C4-2B (cell line): ENCODE measurements at regions not wholly inside any gene's neighbourhood (a gene's known extent, or its start where the extent isn't known, plus 50 kb on each side); places are given as distances from the start of the nearest gene placed in this dataset.
"Not testable (repeated sequence)": the region's sequence is repeated elsewhere in the genome, so short reads cannot be mapped to it uniquely, and the experiment has no call there.

Experiments
- H3K27ac ChIP-seq: fragments of 450-650 bp; 2 replicates; pipeline ENCODE4 v1.5.1; 2017
- CTCF ChIP-seq: fragments of 450-650 bp; conservative IDR thresholded peaks from 2 replicates; pipeline ENCODE4 v1.5.1; 2017; ENCODE audit warnings: mild to moderate bottlenecking
- ZFX ChIP-seq: fragments of 450-650 bp; IDR thresholded peaks from 2 replicates; pipeline ENCODE4 v1.6.1; 2017

- TF ChIP-seq ZFX (no peak), CTCF (no peak)
Observed at GRCh38 chr7:13106513-13106912, 419.1 kb downstream of the ARL4A start.

DNA sequence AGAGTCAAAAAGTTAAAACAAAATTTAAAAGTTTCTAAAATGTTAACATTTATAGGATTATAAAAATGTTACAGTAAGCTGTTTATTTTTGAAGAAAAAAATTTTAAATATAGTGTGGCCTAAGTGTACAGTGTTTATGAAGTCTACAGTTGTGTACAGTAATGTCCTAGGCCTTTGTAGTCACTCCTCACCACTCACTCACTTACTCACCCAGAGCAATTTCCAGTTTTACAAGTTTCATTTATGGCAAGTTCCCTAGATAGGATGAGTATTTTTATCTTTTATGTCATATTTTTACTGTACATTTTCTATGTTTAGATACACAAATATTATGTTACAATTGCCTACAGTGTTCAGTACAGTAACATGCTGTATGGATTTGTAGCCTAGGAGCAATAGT is 419.9 kb downstream of the ARL4A start:
- TF ChIP-seq ZFX (no peak), CTCF (no peak)
- H3K27ac ChIP-seq = no peak overlapping the region

More at GRCh38 chr7:13106513-13106912, 419.1 kb downstream of the ARL4A start:
- no peak overlapping the region for H3K27ac ChIP-seq

DNA sequence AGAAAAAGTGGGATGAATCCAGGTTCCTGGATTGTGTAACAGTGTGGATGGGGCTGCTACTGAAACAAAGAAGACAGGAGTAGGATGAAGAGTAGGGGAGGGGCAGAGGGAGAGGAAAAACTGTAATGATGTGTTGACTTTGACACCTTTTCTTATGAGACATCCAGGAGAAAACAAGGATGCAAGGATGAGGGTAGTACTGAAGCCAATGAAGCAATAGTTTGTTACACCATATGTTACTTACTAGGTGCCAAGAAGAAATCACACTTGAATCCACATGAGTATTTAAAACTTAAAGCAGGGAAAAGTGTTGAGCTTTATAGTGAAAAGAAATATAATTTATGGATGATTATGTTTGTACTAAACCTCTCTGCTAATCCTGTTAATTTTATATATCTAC is 420.6 kb downstream of the ARL4A start:
- H3K27ac ChIP-seq = no peak overlapping the region
- TF ChIP-seq CTCF (no peak), ZFX (no peak)

DNA sequence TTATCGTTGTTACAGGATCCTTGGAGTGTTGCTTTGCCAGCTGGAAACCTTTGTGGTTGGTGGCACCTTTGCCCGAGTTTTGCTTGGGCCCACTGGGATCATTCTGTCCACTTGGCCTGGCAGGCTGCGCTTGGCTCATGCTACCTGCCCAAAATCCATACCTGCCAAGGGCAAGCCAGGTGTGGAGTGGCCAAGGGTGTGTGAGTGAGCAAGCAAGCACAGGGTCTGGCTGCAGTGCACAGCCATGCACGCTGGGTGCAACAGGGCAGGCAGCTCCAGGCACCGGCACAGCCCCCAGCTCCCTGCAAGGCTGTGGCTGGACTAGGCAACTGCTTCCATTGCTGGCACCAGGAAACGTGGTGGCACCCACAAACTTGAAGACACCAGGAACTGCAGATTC is 421.8 kb downstream of the ARL4A start:
- H3K27ac ChIP-seq = no peak overlapping the region
- TF ChIP-seq ZFX (no peak), CTCF (no peak)

DNA sequence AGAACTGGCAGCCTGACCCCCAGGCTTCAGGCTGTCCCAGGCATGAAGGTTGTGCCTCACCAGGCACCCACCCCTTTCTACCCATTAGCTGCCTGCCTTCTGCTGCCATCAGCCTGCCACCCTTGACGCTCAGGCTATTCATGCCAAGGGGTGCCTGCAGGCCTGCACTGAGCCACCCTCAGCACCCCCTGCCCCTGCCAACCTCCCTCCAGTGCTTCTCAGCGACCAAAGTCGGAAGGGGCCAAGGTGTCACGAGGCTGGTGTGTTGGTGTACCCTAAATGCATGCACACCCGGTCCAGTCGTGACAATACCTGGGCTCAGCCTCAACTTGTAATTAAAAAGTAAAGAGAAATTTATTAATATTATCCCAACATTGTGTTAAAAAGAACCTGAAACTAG is 422.7 kb downstream of the ARL4A start:
- H3K27ac ChIP-seq = no peak overlapping the region

GRCh38 chr7:13111230-13111629 is 423.8 kb downstream of the ARL4A start:
- H3K27ac ChIP-seq = no peak overlapping the region
- no peak for TF ChIP-seq CTCF
- TF ChIP-seq ZFX = no peak

More for the DNA sequence above, 422.7 kb downstream of the ARL4A start:
- TF ChIP-seq CTCF (no peak), ZFX (no peak)

GRCh38 chr7:13114240-13114639 is 426.8 kb downstream of the ARL4A start:
- not testable (repeated sequence) for H3K27ac ChIP-seq

DNA sequence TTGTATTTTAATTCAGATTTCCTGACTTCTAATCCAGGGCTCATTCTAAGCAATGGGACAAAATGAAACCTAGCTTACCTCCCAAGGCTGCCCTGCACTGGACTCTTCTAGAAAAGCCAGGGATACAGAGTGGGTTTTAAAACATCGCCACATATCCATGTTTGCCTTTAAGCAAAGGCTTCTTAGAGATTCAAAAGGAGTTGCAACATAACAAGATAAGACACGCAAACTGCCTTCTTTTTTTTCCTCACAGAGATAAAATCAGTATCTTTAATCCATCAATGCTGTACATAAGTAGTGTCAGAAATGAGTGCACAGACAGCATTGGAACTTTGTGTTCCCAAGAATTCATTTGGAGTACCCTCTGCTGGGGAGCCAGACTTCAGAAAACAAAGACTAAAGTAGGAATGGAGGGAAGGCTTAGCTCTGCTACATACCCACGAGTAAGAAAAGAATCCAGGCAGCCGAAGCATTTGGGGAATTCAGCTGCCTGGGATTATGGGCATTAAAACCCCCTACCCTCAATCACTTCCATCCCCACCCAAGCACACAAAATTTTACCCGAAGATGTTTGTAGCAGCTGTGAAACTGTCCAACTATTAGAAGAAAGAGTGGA is 427.8 kb downstream of the ARL4A start:
- no peak overlapping the region for H3K27ac ChIP-seq
- TF ChIP-seq ZFX (no peak), CTCF (peak; percentile 11)
